Keratinocyte (primary cell): ENCODE measurements at regions not wholly inside any gene's neighbourhood (a gene's known extent, or its start where the extent isn't known, plus 50 kb on each side); places are given as distances from the start of the nearest gene placed in this dataset.
A peak's percentile ranks its signal among the peaks of the same experiment; 100 is the strongest.

Experiments used
- DNase-seq: peaks from one replicate; pipeline ENCODE4 v3.0.0-alpha.2; 2011; ENCODE audit warnings: low read depth, missing footprints, low spot score
- FAIRE-seq: peaks from 2 replicates; lab custom pipeline; 2011; peaks lifted over from hg19 to GRCh38; lab: Jason Lieb, UNC
- H2AFZ ChIP-seq: 2 replicates; pipeline ENCODE4 v1.6.0; 2012; ENCODE audit warnings: low read length, control low read depth, inconsistent platforms; ENCODE audit not compliant: control insufficient read depth
- H3K27ac ChIP-seq: 2 replicates; pipeline ENCODE4 v1.5.1; 2011; ENCODE audit warnings: low read length; ENCODE audit not compliant: control insufficient read depth, insufficient read depth
- H3K27me3 ChIP-seq: 3 replicates; pipeline ENCODE4 v1.6.0; 2011; ENCODE audit warnings: low read length; ENCODE audit not compliant: control insufficient read depth, insufficient read depth; ENCODE audit errors: extremely low read depth
- H3K36me3 ChIP-seq, 2 experiments: 2 replicates in 1 of 2; 3 replicates in 1 of 2; pipeline ENCODE4 v1.5.1; 2011; ENCODE audit warnings: low read length in 2 of 2, mild to moderate bottlenecking in 1 of 2; ENCODE audit not compliant: control insufficient read depth in 2 of 2, insufficient read depth in 2 of 2; ENCODE audit errors: extremely low read depth in 1 of 2
- H3K4me1 ChIP-seq: 3 replicates; pipeline ENCODE4 v1.5.1; 2011; ENCODE audit warnings: low read length; ENCODE audit not compliant: control insufficient read depth, insufficient read depth; ENCODE audit errors: extremely low read depth
- H3K4me2 ChIP-seq: 3 replicates; pipeline ENCODE4 v1.6.0; 2011; ENCODE audit warnings: low read depth, low read length; ENCODE audit not compliant: control insufficient read depth, insufficient read depth; ENCODE audit errors: extremely low read depth
- H3K4me3 ChIP-seq, 3 experiments: fragments of 200-600 bp in 1 of 3; sonication (generic) in 1 of 3; 2 replicates in 2 of 3; 3 replicates in 1 of 3; pipeline ENCODE4 v1.5.1; 2011 to 2016; ENCODE audit warnings: low read length in 3 of 3, mild to moderate bottlenecking in 3 of 3, control low read depth in 2 of 3, inconsistent platforms in 1 of 3, low read depth in 1 of 3, mixed read lengths in 1 of 3, mixed run types in 1 of 3, moderate library complexity in 1 of 3; ENCODE audit not compliant: control insufficient read depth in 2 of 3, insufficient read depth in 2 of 3; ENCODE audit errors: extremely low read depth in 1 of 3
- H3K79me2 ChIP-seq: 2 replicates; pipeline ENCODE4 v1.6.0; 2012; ENCODE audit warnings: low read length; ENCODE audit not compliant: control insufficient read depth, insufficient read depth
- H3K9ac ChIP-seq: 3 replicates; pipeline ENCODE4 v1.6.0; 2011; ENCODE audit warnings: low read length; ENCODE audit not compliant: control insufficient read depth, insufficient read depth; ENCODE audit errors: extremely low read depth
- H3K9me1 ChIP-seq: 3 replicates; pipeline ENCODE4 v1.6.0; 2011; ENCODE audit warnings: low read length; ENCODE audit not compliant: control insufficient read depth, insufficient read depth; ENCODE audit errors: extremely low read depth
- H3K9me3 ChIP-seq: 2 replicates; pipeline ENCODE4 v1.5.1; 2012; ENCODE audit warnings: low read depth, low read length; ENCODE audit not compliant: control insufficient read depth
- H4K20me1 ChIP-seq: 3 replicates; pipeline ENCODE4 v1.6.0; 2011; ENCODE audit warnings: low read length; ENCODE audit not compliant: control insufficient read depth, insufficient read depth; ENCODE audit errors: extremely low read depth
- CTCF ChIP-seq, 3 experiments: IDR thresholded peaks in 1 of 3; conservative IDR thresholded peaks in 1 of 3; optimal IDR thresholded peaks in 1 of 3; 2 replicates in 2 of 3; 3 replicates in 1 of 3; pipeline versions ENCODE3 to v1.5.1; 2011; ENCODE audit warnings: low read length in 3 of 3, mild to moderate bottlenecking in 3 of 3, moderate library complexity in 2 of 3, control low read depth in 1 of 3, inconsistent platforms in 1 of 3; ENCODE audit not compliant: insufficient read depth in 2 of 3; ENCODE audit errors: extremely low read depth in 1 of 3
- EZH2 ChIP-seq: IDR thresholded peaks from one replicate; pipeline ENCODE4 v1.6.1; 2012; ENCODE audit warnings: inconsistent platforms, mild to moderate bottlenecking, low read length, moderate library complexity
- dilution Hi-C: fragments of 300-500 bp; cut with MboI; formaldehyde crosslinking; loops from one replicate; pipeline ENCODE4 v1.7.0; 2020; ENCODE audit warnings: low sequenced_read_pairs; ENCODE audit not compliant: extremely low pct_ligation_motif_present

- Histone ChIP-seq H3K27ac (no peak overlapping the region), H3K9me3 (no peaks in the 10 kb centered on the region), H3K79me2 (no peaks in the 10 kb centered on the region), H3K27me3 (no peaks in the 10 kb centered on the region), H3K36me3 (no peaks in the 10 kb centered on the region), H3K4me3 (no peak overlapping the region), H2AFZ (no peak overlapping the region), H3K9ac (no peak overlapping the region), H3K4me2 (no peak overlapping the region), H4K20me1 (no peaks in the 10 kb centered on the region), H3K9me1 (no peaks in the 10 kb centered on the region), H3K4me1 (peaks cover 16% of the 10 kb centered on the region)
- no peak for DNase-seq
- TF ChIP-seq CTCF (optimal IDR thresholded peaks at IDR 0.05 in 1 of 3, IDR thresholded peaks at IDR 0.05 in 1 of 3, conservative IDR thresholded peaks at IDR 0.05 in 1 of 3; ENCODE audit: extremely low read depth in 1 of 3, insufficient read depth in 2 of 3, low read length in 3 of 3), result no peak
- TF ChIP-seq EZH2, result no peak
- dilution Hi-C loops, result no loop called here
- FAIRE-seq, result peak; percentile 52
These were observed 167.7 kb upstream of the PLXNC1 start for GRCh38 chr12:93980711-93981110.

- H3K9me3 ChIP-seq, result no peaks in the 10 kb centered on the region
- no peaks in the 10 kb centered on the region for H4K20me1 ChIP-seq
- H3K4me3 ChIP-seq, result no peak overlapping the region
- peaks cover 16% of the 10 kb centered on the region for H3K4me1 ChIP-seq
- DNase-seq, result no peak
- no peak overlapping the region for H3K4me2 ChIP-seq
- dilution Hi-C loops, result no loop called here
- no peak overlapping the region for H3K9ac ChIP-seq
- no peaks in the 10 kb centered on the region for H3K9me1 ChIP-seq
- TF ChIP-seq EZH2 (no peak), CTCF (optimal IDR thresholded peaks at IDR 0.05 in 1 of 3, IDR thresholded peaks at IDR 0.05 in 1 of 3, conservative IDR thresholded peaks at IDR 0.05 in 1 of 3; ENCODE audit: extremely low read depth in 1 of 3, insufficient read depth in 2 of 3, low read length in 3 of 3) (no peak)
- no peaks in the 10 kb centered on the region for H3K27me3 ChIP-seq
- no peaks in the 10 kb centered on the region for H3K79me2 ChIP-seq
- H3K27ac ChIP-seq, result no peak overlapping the region
- no peak overlapping the region for H2AFZ ChIP-seq
- H3K36me3 ChIP-seq, result no peaks in the 10 kb centered on the region
- FAIRE-seq, result no peak
These were observed 167.0 kb upstream of the PLXNC1 start for GRCh38 chr12:93981411-93981810.
